ENCODE measurements at regions not wholly inside any gene's neighbourhood (a gene's known extent, or its start where the extent isn't known, plus 50 kb on each side); places are given as distances from the start of the nearest gene placed in this dataset.

- no peak for DNase-seq (ENCODE audit: low read depth)
These were observed 258.6 kb upstream of the ADAMTS16 start for GRCh38 chr5:4881366-4882002.

- no peak for DNase-seq (ENCODE audit: low read depth)
These were observed 257.9 kb upstream of the ADAMTS16 start for GRCh38 chr5:4882186-4882585.

DNA sequence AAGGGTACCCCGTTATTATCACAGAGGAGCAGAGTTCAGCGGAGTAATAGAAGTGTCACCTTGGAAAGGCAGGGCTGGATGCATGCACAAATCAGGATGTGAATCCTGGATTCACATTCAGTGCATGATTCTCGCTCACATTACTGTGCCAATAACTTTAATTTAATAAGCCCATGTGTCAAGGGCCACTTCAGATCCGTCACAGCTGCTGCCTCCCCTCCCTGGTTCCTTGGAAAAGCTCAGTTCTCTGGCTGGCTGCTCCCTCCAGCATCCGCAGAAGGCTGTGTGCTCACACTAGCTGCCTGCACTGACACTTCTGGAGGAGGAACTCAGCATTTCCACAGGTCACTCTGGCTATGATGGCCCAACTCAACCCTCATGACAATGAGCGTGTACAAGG, 256.8 kb upstream of the ADAMTS16 start:
- no peak for DNase-seq (ENCODE audit: low read depth)

GRCh38 chr5:4893063-4893744, 246.9 kb upstream of the ADAMTS16 start:
- no peak for DNase-seq (ENCODE audit: low read depth)

GRCh38 chr5:4896328-4896727, 243.8 kb upstream of the ADAMTS16 start:
- no peak for DNase-seq (ENCODE audit: low read depth)

GRCh38 chr5:4901305-4901811, 238.8 kb upstream of the ADAMTS16 start:
- no peak for DNase-seq (ENCODE audit: low read depth)

- DNase-seq (ENCODE audit: low read depth) = no peak
These were observed 238.2 kb upstream of the ADAMTS16 start for GRCh38 chr5:4901924-4902323.

GRCh38 chr5:4905674-4906520, 234.2 kb upstream of the ADAMTS16 start:
- no peak for DNase-seq (ENCODE audit: low read depth)

DNA sequence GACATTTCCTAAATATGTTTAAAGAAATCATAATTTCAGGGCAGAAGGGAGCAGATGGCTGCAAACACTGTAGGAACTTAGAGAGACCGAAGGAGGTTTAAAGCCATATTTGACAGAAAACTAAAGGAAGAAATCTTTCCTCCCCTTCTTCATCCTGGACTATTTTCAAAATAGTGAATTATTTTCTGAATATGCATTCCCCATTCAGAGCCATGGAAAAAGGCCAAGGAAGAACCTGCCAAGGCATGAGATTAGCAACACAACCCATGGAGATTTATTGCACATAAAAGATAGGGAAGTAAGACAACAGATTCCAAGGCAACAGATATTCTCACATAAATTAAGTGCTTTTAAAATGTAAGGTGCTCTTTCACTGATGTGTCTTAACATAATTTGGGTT, 233.3 kb upstream of the ADAMTS16 start:
- no peak for DNase-seq (ENCODE audit: low read depth)

DNA sequence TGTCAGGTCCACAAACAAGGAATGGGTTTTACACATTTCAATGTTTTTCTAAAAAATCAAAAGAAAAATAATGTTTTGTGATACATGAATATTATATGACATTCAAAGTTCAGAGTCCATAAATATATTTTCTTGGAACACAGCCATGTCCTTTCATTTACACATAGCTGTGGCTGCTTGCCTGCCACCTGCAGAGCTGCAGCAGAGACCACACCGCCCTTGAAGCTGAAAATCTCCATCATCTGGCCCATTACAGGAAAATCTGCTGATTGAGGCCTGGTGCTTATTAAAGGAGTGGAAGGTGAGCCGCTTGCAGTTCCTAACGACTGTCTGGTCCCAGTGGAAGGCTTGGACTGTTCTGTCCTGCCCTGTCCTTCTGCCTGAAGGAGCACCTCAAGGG, 232.6 kb upstream of the ADAMTS16 start:
- DNase-seq (ENCODE audit: low read depth) = no peak

DNA sequence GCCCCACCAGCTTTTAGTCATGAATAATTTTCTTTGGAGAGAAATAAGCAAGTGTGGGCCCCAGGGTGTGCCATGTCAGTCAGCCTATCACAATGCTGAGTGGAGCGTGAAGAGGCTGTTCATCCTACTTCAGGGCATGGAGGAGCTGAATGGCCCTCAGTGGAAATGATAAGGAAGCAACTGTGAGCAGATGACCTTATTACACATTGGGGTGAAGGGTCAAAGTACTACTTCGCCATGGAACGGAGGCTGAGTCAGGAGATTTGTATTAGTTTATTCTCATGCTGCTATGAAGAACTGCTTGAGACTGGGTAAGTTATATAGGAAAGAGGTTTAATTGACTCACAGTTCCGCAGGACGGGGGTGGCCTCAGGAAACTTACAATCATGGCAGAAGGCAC, 231.0 kb upstream of the ADAMTS16 start:
- DNase-seq (ENCODE audit: low read depth) = no peak

DNA sequence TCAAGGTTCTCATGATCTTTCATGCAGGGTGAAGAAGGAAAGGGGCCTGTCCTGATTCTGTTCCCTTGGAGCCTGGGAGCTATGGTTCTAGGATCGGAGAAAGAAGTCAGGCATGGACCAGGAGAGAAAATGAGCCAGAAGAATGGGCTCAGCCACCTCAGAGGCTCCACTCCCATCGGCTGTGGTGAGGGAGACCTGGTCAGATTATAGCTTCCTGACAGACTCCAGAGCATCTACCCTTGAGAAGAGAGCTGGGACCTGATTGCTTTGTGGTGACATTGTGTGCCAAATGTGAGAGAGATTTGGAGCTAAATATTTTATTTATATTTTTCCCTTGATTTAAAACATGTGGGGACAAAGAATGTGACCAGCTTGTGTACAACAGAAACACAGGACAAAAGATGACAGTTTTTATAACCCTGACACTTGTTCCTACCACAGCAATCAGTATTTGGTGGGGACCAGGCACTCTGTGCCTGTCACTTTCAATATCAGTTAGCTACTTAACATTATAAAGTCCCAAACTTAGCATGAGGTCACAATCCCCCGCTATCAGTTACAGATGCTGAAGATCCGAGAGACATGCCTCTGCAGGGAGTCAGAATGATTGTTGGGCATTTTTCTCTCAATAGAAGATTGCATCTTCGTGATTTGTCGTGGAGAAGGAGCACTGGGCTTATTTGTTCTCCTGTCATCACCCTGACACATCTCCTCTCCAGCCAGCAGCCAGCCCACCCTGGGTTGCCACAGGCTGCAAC, 228.3 kb upstream of the ADAMTS16 start:
- no peak for DNase-seq (ENCODE audit: low read depth)

GRCh38 chr5:4921929-4922328, 218.2 kb upstream of the ADAMTS16 start:
- no peak for DNase-seq (ENCODE audit: low read depth)

- DNase-seq (ENCODE audit: low read depth) = no peak
These were observed 215.6 kb upstream of the ADAMTS16 start for GRCh38 chr5:4924577-4924976.

DNA sequence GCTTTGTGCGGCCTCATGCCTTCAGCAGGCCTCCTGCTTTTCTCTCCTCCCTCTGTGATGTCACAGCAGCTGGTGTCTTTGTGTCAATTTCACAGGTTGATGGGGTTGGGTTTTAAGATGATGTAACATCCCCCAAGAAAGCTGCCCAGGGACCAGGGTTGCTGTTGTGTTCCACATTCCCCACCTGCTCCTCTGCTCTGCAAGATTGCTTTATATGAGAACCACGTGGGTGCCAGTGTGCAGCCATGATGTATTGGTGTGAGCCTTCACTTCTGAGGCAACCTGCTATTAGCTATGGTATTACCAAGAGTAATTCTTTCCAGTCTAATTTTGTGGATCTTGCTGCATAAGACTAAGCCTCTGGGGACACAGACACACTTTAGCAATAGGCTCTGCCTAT, 213.0 kb upstream of the ADAMTS16 start:
- no peak for DNase-seq (ENCODE audit: low read depth)

- no peak for DNase-seq (ENCODE audit: low read depth)
These were observed 211.7 kb upstream of the ADAMTS16 start for GRCh38 chr5:4928409-4928808.

DNA sequence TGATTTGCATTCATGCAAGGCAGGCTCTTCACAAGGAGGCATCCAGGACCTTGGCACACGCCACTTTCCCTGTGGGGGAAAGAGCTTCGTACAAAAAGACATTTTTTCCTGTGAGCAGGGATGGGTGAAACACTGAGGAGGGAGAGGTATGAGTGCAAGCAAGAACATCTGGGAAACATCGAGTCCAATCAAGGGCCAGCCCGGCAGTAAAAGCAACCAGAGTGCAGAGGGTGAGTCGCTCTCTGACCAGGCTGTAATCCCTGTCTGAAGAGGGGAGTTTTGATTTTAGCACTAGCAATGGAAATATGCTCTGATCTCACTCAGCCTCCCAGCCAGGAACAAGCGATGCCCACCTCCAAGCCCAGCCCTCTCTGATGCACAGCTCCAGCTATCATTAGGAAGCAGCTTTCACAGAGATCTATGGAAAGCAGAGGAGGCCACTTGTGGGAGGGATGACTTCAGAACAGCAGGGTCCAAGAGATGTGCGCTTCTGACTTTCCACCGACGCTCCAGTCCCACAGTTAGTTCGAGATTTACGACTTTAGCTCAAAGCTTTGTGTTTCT, 211.0 kb upstream of the ADAMTS16 start:
- no peak for DNase-seq (ENCODE audit: low read depth)

DNA sequence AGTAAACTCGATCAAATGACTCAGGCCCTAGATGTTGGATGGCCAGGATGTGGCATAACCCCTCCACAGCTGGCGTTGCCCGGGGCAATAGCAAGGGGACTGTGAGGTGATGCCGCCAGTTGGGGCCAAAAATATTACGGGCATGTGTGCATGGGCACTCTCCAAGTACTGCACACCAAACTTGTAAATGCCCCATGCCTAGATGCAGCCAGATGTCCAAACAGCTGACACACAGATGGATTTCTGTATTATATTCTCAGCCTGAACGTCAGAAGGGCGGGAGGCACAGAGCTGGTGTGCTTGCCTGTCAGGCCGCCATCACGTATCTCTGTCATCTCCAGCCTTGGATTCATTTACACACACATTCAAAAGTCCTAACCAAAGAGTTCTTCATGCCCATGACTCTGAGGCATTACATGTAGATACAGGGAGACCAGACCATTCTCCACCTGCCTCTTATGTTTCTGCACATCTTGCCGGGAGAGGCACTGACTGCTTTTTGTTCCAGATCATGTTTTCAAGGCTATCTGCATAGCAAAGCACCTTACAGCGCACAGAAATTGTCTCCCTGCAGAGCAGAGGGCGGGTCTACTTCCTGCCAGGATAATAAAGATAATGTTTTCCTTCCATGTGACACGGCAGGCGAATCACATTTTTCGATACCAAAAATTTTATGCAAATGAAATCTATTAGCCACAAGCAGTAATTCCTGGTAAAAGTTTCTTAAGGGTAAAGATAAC, 200.9 kb upstream of the ADAMTS16 start:
- no peak for DNase-seq (ENCODE audit: low read depth)

GRCh38 chr5:4941161-4941560, 199.0 kb upstream of the ADAMTS16 start:
- no peak for DNase-seq (ENCODE audit: low read depth)

GRCh38 chr5:4941957-4942830, 197.9 kb upstream of the ADAMTS16 start:
- DNase-seq (ENCODE audit: low read depth) = no peak

Data from stimulated activated CD8-positive, alpha-beta memory T cell treated with anti-CD3 and anti-CD28 coated beads, Interleukin-7, amount 100 ng/mL, for 24 hours (primary cell).